ENCODE measurements at regions not wholly inside any gene's neighbourhood (a gene's known extent, or its start where the extent isn't known, plus 50 kb on each side); places are given as distances from the start of the nearest gene placed in this dataset.

DNA sequence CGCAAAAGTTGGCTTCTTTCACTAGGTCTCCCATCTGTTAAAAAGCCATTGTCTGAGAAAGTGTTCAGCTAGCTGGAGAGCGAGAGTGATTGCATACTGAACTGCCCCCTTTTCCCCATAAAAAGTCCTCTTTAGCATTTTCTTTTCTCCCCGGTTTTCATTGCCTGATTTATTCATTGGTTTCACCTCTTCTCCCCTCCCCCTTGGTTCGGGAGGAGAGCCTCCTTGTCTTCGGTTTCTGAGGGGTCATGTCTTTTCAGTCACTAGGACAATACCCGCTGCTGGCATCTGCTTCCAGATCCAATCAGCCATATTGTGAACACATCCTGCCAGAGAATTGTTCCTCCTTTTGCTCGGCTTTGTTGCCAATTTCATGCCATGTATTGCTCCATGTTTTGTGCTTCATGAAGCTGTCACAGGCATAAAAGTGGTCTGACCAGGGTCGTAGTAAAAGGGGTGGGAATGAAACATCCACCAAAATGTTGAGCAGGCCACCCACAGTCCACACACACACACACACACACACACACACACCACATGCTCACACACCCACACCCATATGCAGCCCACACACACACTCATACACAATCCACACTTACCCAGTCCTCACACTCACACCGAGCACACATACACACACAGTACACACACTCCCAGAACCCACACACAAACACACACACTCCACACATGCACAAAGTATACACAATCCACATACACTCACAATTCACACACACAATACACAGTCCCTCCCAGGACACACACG is 136.0 kb downstream of the NKX6-1 start:
- TF ChIP-seq EP300 (IDR thresholded peaks at IDR 0.05) = no peak
- TF ChIP-seq, protein P1, sequence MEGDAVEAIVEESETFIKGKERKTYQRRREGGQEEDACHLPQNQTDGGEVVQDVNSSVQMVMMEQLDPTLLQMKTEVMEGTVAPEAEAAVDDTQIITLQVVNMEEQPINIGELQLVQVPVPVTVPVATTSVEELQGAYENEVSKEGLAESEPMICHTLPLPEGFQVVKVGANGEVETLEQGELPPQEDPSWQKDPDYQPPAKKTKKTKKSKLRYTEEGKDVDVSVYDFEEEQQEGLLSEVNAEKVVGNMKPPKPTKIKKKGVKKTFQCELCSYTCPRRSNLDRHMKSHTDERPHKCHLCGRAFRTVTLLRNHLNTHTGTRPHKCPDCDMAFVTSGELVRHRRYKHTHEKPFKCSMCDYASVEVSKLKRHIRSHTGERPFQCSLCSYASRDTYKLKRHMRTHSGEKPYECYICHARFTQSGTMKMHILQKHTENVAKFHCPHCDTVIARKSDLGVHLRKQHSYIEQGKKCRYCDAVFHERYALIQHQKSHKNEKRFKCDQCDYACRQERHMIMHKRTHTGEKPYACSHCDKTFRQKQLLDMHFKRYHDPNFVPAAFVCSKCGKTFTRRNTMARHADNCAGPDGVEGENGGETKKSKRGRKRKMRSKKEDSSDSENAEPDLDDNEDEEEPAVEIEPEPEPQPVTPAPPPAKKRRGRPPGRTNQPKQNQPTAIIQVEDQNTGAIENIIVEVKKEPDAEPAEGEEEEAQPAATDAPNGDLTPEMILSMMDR (IDR thresholded peaks at IDR 0.05) = no peak
